ENCODE measurements at regions not wholly inside any gene's neighbourhood (a gene's known extent, or its start where the extent isn't known, plus 50 kb on each side); places are given as distances from the start of the nearest gene placed in this dataset.
"Not testable (repeated sequence)": the region's sequence is repeated elsewhere in the genome, so short reads cannot be mapped to it uniquely, and the experiment has no call there.

- DNase-seq (ENCODE audit: low read depth, low spot score); POLR2A ChIA-PET; CTCF ChIA-PET; H3K4me3 ChIP-seq (ENCODE audit: low read depth, low read length): not testable (repeated sequence)
Observed at GRCh38 chr3:125831005-125831750, 137.8 kb upstream of the ROPN1B start.

DNA sequence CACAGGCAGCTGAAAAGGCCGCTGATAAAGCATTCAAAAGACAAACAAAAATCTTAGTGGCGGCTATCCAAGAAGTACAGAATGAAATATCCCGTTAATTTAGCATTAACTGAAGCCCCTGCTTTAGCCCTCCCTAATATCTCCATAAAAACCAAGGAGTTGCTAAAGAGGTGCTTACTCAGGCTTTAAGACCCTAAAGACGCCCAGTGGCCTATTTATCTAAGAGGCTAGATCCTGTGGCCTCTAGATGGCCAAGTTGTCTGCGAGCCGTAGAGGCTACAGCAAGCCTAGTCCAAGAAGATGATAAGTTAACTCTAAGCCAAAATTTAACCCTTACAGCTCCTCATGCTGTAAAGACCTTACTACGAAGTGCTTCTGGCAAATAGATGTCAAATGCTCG lies 133.4 kb upstream of the ROPN1B start:
- DNase-seq (ENCODE audit: low read depth, low spot score); POLR2A ChIA-PET; CTCF ChIA-PET; H3K4me3 ChIP-seq (ENCODE audit: low read depth, low read length): not testable (repeated sequence)

DNA sequence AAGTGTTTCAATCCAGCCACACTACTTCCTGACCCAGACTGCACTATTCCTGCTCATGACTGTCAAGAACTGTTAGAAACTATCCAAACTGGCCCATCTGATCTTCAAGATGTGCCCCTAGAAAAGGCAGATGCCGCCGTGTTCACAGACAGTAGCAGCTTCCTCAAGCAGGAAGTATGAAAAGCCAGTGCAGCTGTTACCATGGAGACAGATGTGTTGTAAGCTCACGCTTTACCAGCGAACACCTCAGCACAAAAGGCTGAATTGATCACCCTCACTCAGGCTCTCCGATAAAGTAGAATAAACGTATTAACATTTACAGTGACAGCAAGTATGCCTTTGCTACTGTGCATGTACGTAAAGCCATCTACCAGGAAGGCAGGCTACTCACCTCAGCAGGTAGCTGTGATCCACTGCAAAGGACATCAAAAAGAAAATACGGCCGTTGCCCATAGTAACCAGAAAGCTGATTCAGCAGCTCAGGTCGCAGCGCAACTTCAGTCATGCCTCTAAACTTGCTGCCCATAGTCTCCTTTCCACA lies 132.9 kb upstream of the ROPN1B start:
- POLR2A ChIA-PET; DNase-seq (ENCODE audit: low read depth, low spot score); H3K4me3 ChIP-seq (ENCODE audit: low read depth, low read length); CTCF ChIA-PET: not testable (repeated sequence)

- POLR2A ChIA-PET; DNase-seq (ENCODE audit: low read depth, low spot score); H3K4me3 ChIP-seq (ENCODE audit: low read depth, low read length); CTCF ChIA-PET: not testable (repeated sequence)
Observed at GRCh38 chr3:125836786-125837185, 132.2 kb upstream of the ROPN1B start.

GRCh38 chr3:125838857-125839256 lies 130.1 kb upstream of the ROPN1B start:
- POLR2A ChIA-PET; DNase-seq (ENCODE audit: low read depth, low spot score); CTCF ChIA-PET; H3K4me3 ChIP-seq (ENCODE audit: low read depth, low read length): not testable (repeated sequence)

GRCh38 chr3:125840465-125840864 lies 128.5 kb upstream of the ROPN1B start:
- DNase-seq (ENCODE audit: low read depth, low spot score); CTCF ChIA-PET; POLR2A ChIA-PET; H3K4me3 ChIP-seq (ENCODE audit: low read depth, low read length): not testable (repeated sequence)

- CTCF ChIA-PET; H3K4me3 ChIP-seq (ENCODE audit: low read depth, low read length); POLR2A ChIA-PET; DNase-seq (ENCODE audit: low read depth, low spot score): not testable (repeated sequence)
Observed at GRCh38 chr3:125847966-125848365, 121.0 kb upstream of the ROPN1B start.

GRCh38 chr3:125855006-125855405 lies 114.0 kb upstream of the ROPN1B start:
- CTCF ChIA-PET; DNase-seq (ENCODE audit: low read depth, low spot score); H3K4me3 ChIP-seq (ENCODE audit: low read depth, low read length); POLR2A ChIA-PET: not testable (repeated sequence)

DNA sequence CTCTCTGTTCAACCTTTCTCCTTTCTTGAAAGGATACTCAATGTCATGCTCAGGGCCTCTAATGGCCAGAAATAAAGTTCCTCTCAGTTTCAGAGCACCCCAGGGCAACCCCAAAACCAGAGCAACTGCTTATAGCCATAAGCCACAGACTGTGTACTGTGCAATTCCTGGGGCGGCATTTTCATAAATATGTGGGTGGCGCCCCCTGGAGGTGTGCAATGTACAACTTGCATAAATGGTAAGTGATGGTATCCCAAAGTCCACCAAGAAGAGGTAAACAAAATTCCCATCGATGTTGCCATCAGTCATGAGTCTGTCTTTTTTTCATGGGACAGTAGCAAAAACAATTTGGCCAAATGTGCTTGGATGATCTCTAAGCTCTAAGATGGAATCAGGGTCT lies 108.4 kb upstream of the ROPN1B start:
- POLR2A ChIA-PET; CTCF ChIA-PET; H3K4me3 ChIP-seq (ENCODE audit: low read depth, low read length); DNase-seq (ENCODE audit: low read depth, low spot score): not testable (repeated sequence)

DNA sequence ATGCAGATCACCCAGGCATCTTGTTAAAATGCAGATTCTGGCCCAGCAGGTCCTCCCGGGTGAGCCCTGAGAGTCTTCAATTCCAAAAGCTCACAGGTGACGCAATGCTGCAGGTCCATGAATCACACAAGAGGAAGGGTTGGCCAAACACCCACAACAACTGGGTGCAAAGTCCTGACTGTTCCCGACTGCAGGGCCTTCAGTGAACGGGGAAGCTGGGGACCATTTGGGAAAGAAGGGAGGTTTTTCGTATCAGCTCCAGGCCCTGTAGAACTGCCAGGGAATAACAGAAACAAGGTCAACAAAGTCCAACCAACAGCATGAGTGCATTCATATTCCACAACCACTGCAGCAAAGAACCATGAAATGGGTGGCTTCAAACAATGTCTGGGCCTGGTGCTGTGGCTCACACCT lies 106.1 kb upstream of the ROPN1B start:
- POLR2A ChIA-PET: not testable (repeated sequence)

GRCh38 chr3:125864532-125864931 lies 104.4 kb upstream of the ROPN1B start:
- DNase-seq (ENCODE audit: low read depth, low spot score); POLR2A ChIA-PET; CTCF ChIA-PET; H3K4me3 ChIP-seq (ENCODE audit: low read depth, low read length): not testable (repeated sequence)

More for the DNA sequence above, 106.1 kb upstream of the ROPN1B start:
- H3K4me3 ChIP-seq (ENCODE audit: low read depth, low read length); DNase-seq (ENCODE audit: low read depth, low spot score); CTCF ChIA-PET: not testable (repeated sequence)

- POLR2A ChIA-PET; H3K4me3 ChIP-seq (ENCODE audit: low read depth, low read length); CTCF ChIA-PET: not testable (repeated sequence)
- DNase-seq (ENCODE audit: low read depth, low spot score): peak; percentile 9
Observed at GRCh38 chr3:125886006-125886405, 83.0 kb upstream of the ROPN1B start.

DNA sequence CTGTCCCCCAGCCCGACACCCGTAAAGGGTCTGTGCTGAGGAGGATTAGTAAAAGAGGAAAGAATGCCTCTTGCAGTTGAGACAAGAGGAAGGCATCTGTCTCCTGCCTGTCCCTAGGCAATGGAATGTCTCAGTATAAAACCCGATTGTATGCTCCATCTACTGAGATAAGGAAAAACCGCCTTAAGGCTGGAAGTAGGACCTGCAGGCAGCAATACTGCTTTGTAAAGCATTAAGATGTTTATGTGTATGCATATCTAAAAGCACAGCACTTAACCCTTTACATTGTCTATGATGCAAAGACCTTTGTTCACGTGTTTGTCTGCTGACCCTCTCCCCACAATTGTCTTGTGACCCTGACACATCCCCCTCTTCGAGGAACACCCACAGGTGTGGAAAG lies 69.8 kb upstream of the ROPN1B start:
- DNase-seq (ENCODE audit: low read depth, low spot score); CTCF ChIA-PET; H3K4me3 ChIP-seq (ENCODE audit: low read depth, low read length): not testable (repeated sequence)

DNA sequence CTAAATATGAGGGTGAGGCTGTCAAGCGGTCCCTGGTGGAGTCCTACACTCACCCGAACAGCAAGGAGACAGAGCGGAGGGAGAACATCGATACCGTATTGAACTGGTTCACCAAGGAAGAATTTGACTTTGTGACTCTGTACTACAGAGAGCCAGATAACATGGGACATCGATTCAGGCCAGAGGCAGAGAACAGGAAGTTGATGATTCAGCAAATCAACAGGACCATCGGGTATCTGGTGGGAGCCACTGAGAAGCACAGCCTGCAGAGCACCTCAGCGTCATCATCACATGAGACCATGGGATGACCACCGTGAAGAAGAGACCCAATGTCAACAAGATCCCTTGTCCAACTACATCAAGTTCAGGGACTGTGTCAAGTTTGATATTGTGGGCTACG lies 67.5 kb upstream of the ROPN1B start:
- CTCF ChIA-PET; H3K4me3 ChIP-seq (ENCODE audit: low read depth, low read length); DNase-seq (ENCODE audit: low read depth, low spot score); POLR2A ChIA-PET: not testable (repeated sequence)

More for the DNA sequence above, 69.8 kb upstream of the ROPN1B start:
- POLR2A ChIA-PET: not testable (repeated sequence)

- POLR2A ChIA-PET; CTCF ChIA-PET; DNase-seq (ENCODE audit: low read depth, low spot score); H3K4me3 ChIP-seq (ENCODE audit: low read depth, low read length): not testable (repeated sequence)
Observed at GRCh38 chr3:125903780-125904455, 65.1 kb upstream of the ROPN1B start.

- H3K4me3 ChIP-seq (ENCODE audit: low read depth, low read length); DNase-seq (ENCODE audit: low read depth, low spot score); CTCF ChIA-PET; POLR2A ChIA-PET: not testable (repeated sequence)
Observed at GRCh38 chr3:125907279-125907678, 61.7 kb upstream of the ROPN1B start.

- H3K4me3 ChIP-seq (ENCODE audit: low read depth, low read length); DNase-seq (ENCODE audit: low read depth, low spot score); POLR2A ChIA-PET; CTCF ChIA-PET: not testable (repeated sequence)
Observed at GRCh38 chr3:125910851-125911250, 58.1 kb upstream of the ROPN1B start.

Measured in AG04449 (cell line).